AG09309 (cell line): ENCODE measurements at regions not wholly inside any gene's neighbourhood (a gene's known extent, or its start where the extent isn't known, plus 50 kb on each side); places are given as distances from the start of the nearest gene placed in this dataset.
"Not testable (repeated sequence)": the region's sequence is repeated elsewhere in the genome, so short reads cannot be mapped to it uniquely, and the experiment has no call there.

Source experiments
- DNase-seq: peaks from one replicate; pipeline ENCODE4 v3.0.0-alpha.2; 2010; ENCODE audit warnings: low read depth
- H3K4me3 ChIP-seq: 2 replicates; pipeline ENCODE4 v1.5.1; 2011; ENCODE audit warnings: mild to moderate bottlenecking, low read depth, low read length, moderate library complexity; ENCODE audit not compliant: control insufficient read depth
- TF ChIP-seq, protein P1 (sequence below): IDR thresholded peaks from 2 replicates; pipeline ENCODE4 v1.5.1; 2011; ENCODE audit warnings: mild to moderate bottlenecking, low read depth, low read length, inconsistent platforms; ENCODE audit not compliant: insufficient read depth, control insufficient read depth; ENCODE audit errors: missing control alignments

DNA sequence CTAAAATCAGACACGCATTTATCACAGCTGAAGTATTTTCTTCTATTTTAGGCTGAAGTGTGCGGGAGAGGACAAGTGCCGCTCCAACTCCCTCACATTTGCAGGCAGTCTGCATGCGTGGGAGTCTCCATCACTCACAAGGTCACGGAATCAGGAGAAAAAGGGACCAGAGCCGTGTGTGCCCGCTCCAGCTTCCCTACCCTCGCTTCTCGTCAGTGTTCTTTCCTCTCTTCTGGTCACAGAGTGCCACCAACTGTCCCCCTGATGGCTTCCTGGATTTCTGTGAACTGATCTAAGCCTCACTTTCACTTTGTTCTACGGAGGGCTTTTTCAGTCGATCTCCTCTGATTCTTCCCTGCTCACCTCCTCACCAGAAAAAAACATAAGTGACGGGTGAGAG lies 407.4 kb upstream of the AADAT start:
- H3K4me3 ChIP-seq = no peak overlapping the region
- TF ChIP-seq, protein P1, sequence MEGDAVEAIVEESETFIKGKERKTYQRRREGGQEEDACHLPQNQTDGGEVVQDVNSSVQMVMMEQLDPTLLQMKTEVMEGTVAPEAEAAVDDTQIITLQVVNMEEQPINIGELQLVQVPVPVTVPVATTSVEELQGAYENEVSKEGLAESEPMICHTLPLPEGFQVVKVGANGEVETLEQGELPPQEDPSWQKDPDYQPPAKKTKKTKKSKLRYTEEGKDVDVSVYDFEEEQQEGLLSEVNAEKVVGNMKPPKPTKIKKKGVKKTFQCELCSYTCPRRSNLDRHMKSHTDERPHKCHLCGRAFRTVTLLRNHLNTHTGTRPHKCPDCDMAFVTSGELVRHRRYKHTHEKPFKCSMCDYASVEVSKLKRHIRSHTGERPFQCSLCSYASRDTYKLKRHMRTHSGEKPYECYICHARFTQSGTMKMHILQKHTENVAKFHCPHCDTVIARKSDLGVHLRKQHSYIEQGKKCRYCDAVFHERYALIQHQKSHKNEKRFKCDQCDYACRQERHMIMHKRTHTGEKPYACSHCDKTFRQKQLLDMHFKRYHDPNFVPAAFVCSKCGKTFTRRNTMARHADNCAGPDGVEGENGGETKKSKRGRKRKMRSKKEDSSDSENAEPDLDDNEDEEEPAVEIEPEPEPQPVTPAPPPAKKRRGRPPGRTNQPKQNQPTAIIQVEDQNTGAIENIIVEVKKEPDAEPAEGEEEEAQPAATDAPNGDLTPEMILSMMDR = no peak
- no peak for DNase-seq

GRCh38 chr4:170491981-170492380 lies 402.2 kb upstream of the AADAT start:
- TF ChIP-seq, protein P1 = no peak
- DNase-seq = no peak
- H3K4me3 ChIP-seq = no peak overlapping the region

DNA sequence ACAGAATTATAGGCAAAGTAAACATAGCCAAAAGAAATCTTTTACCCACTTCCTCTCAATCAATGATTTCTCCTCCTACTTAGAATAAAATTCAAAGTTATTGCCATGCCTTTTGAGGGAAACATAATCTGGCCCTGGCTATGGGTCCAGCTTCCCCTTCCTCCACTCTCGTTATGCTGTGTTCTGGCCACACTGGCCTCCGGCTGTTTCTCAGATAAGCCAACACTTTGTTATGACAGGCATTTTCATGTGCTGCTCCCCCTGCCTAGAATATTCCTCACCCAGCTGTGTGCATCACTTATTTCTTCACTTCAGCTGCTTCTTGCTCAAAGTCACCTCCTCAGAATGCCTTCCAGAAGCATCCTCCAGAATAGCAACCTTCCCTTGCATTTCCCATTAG lies 386.6 kb upstream of the AADAT start:
- TF ChIP-seq, protein P1 = no peak
- DNase-seq = no peak
- H3K4me3 ChIP-seq = no peak overlapping the region

DNA sequence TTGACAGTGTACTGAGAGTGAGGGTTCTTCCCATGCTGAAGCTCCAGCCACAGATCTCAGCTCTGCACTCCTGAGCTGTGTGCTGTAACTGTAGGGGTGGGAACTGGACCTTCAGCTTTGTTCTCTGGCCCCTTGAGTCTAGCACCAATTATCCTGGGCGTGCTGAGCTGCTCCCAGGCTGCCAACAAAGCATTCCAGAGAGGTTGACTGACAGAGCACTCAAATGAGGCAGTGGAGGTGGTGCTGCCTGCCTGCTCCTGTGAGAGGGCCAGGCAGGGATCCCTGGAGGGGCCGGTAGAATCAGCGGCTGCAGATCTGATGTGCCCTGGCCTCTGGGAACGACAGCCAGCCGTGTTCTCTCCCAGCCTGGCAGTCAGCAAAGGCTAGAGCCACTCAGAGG lies 375.7 kb upstream of the AADAT start:
- TF ChIP-seq, protein P1 = no peak
- DNase-seq = no peak
- H3K4me3 ChIP-seq = no peak overlapping the region

- TF ChIP-seq, protein P1 = no peak
- no peak for DNase-seq
- H3K4me3 ChIP-seq = no peak overlapping the region
Observed at GRCh38 chr4:170464614-170465197, 374.9 kb upstream of the AADAT start.

DNA sequence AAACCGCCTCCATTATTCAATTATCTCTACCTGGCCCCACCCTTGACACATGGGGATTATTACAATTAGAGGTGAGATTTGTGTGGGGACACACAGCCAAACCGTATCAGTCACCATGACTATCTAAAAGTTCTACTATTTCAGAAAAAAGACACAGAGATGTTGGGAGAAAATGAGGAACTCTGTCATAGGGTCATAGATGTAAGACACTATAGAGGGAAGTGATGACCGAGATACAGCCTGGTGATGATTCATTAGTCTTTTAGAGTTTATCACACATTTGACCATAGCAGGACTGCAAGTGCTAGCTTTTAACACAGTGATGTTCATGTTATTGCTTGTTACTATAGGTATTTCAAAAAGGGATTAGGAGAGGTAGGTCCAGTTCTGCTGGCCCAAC lies 357.0 kb upstream of the AADAT start:
- no peak for DNase-seq
- no peak overlapping the region for H3K4me3 ChIP-seq
- TF ChIP-seq, protein P1 = no peak

GRCh38 chr4:170441146-170441545 lies 351.4 kb upstream of the AADAT start:
- not testable (repeated sequence) for H3K4me3 ChIP-seq, DNase-seq
